ENCODE measurements at regions not wholly inside any gene's neighbourhood (a gene's known extent, or its start where the extent isn't known, plus 50 kb on each side); places are given as distances from the start of the nearest gene placed in this dataset.
A peak's percentile ranks its signal among the peaks of the same experiment; 100 is the strongest.
"Not testable (repeated sequence)": the region's sequence is repeated elsewhere in the genome, so short reads cannot be mapped to it uniquely, and the experiment has no call there.

GRCh38 chr12:31906557-31907301 is 52.5 kb upstream of the RESF1 start:
- Histone ChIP-seq H3K4me3 (ENCODE audit: low read length in 2 of 2) (peak overlapping the region in 1 of 2 donors; percentile 7), H3K27ac (ENCODE audit: low read depth in 2 of 2, low read length in 2 of 2) (no peak overlapping the region), H3K36me3 (ENCODE audit: control insufficient read depth in 2 of 2, insufficient read depth in 2 of 2, low read length in 2 of 2) (no peaks in the 10 kb centered on the region), H3K9ac (ENCODE audit: low read depth in 1 of 2, low read length in 2 of 2) (no peak overlapping the region), H3K4me1 (ENCODE audit: control insufficient read depth in 2 of 2, insufficient read depth in 2 of 2, low read length in 2 of 2) (no peaks in the 10 kb centered on the region), H3K27me3 (ENCODE audit: control insufficient read depth in 2 of 2, insufficient read depth in 2 of 2, low read length in 2 of 2) (no peaks in the 10 kb centered on the region), H3K9me3 (ENCODE audit: control insufficient read depth in 2 of 2, low read length in 2 of 2) (no peaks in the 10 kb centered on the region)

GRCh38 chr12:31903025-31903424 is 56.2 kb upstream of the RESF1 start:
- Histone ChIP-seq H3K4me3 (ENCODE audit: low read length in 2 of 2) (no peak overlapping the region), H3K27me3 (ENCODE audit: control insufficient read depth in 2 of 2, insufficient read depth in 2 of 2, low read length in 2 of 2) (no peaks in the 10 kb centered on the region), H3K9me3 (ENCODE audit: control insufficient read depth in 2 of 2, low read length in 2 of 2) (no peaks in the 10 kb centered on the region)

GRCh38 chr12:31900271-31900670 is 58.9 kb upstream of the RESF1 start:
- Histone ChIP-seq H3K27ac (ENCODE audit: low read depth in 2 of 2, low read length in 2 of 2) (no peak overlapping the region), H3K27me3 (ENCODE audit: control insufficient read depth in 2 of 2, insufficient read depth in 2 of 2, low read length in 2 of 2) (no peaks in the 10 kb centered on the region), H3K9ac (ENCODE audit: low read depth in 1 of 2, low read length in 2 of 2) (no peak overlapping the region), H3K4me1 (ENCODE audit: control insufficient read depth in 2 of 2, insufficient read depth in 2 of 2, low read length in 2 of 2) (no peaks in the 10 kb centered on the region), H3K4me3 (ENCODE audit: low read length in 2 of 2) (no peak overlapping the region), H3K36me3 (ENCODE audit: control insufficient read depth in 2 of 2, insufficient read depth in 2 of 2, low read length in 2 of 2) (no peaks in the 10 kb centered on the region), H3K9me3 (ENCODE audit: control insufficient read depth in 2 of 2, low read length in 2 of 2) (no peaks in the 10 kb centered on the region)

More at GRCh38 chr12:31903025-31903424, 56.2 kb upstream of the RESF1 start:
- Histone ChIP-seq H3K4me1 (ENCODE audit: control insufficient read depth in 2 of 2, insufficient read depth in 2 of 2, low read length in 2 of 2) (no peaks in the 10 kb centered on the region), H3K9ac (ENCODE audit: low read depth in 1 of 2, low read length in 2 of 2) (no peak overlapping the region), H3K36me3 (ENCODE audit: control insufficient read depth in 2 of 2, insufficient read depth in 2 of 2, low read length in 2 of 2) (no peaks in the 10 kb centered on the region), H3K27ac (ENCODE audit: low read depth in 2 of 2, low read length in 2 of 2) (no peak overlapping the region)

- H3K27me3 ChIP-seq (ENCODE audit: control insufficient read depth in 2 of 2, insufficient read depth in 2 of 2, low read length in 2 of 2) = no peaks in the 10 kb centered on the region
- no peaks in the 10 kb centered on the region for H3K4me1 ChIP-seq (ENCODE audit: control insufficient read depth in 2 of 2, insufficient read depth in 2 of 2, low read length in 2 of 2)
- H3K9ac ChIP-seq (ENCODE audit: low read depth in 1 of 2, low read length in 2 of 2) = no peak overlapping the region
- no peak overlapping the region for H3K27ac ChIP-seq (ENCODE audit: low read depth in 2 of 2, low read length in 2 of 2)
- H3K4me3 ChIP-seq (ENCODE audit: low read length in 2 of 2) = no peak overlapping the region
- no peaks in the 10 kb centered on the region for H3K36me3 ChIP-seq (ENCODE audit: control insufficient read depth in 2 of 2, insufficient read depth in 2 of 2, low read length in 2 of 2)
- H3K9me3 ChIP-seq (ENCODE audit: control insufficient read depth in 2 of 2, low read length in 2 of 2) = no peaks in the 10 kb centered on the region
Measured at GRCh38 chr12:31899109-31899508, 60.1 kb upstream of the RESF1 start.

- Histone ChIP-seq H3K4me1 (ENCODE audit: control insufficient read depth in 2 of 2, insufficient read depth in 2 of 2, low read length in 2 of 2) (no peaks in the 10 kb centered on the region), H3K4me3 (ENCODE audit: low read length in 2 of 2) (peak overlapping the region in 1 of 2 donors; percentile 37), H3K9ac (ENCODE audit: low read depth in 1 of 2, low read length in 2 of 2) (no peak overlapping the region), H3K36me3 (ENCODE audit: control insufficient read depth in 2 of 2, insufficient read depth in 2 of 2, low read length in 2 of 2) (no peaks in the 10 kb centered on the region), H3K9me3 (ENCODE audit: control insufficient read depth in 2 of 2, low read length in 2 of 2) (no peaks in the 10 kb centered on the region), H3K27me3 (ENCODE audit: control insufficient read depth in 2 of 2, insufficient read depth in 2 of 2, low read length in 2 of 2) (no peaks in the 10 kb centered on the region), H3K27ac (ENCODE audit: low read depth in 2 of 2, low read length in 2 of 2) (peak overlapping the region; percentile 65 to 70)
Measured at GRCh38 chr12:31897781-31898503, 61.3 kb upstream of the RESF1 start.

- not testable (repeated sequence) for H3K4me3 ChIP-seq (ENCODE audit: low read length in 2 of 2); H3K4me1 ChIP-seq (ENCODE audit: control insufficient read depth in 2 of 2, insufficient read depth in 2 of 2, low read length in 2 of 2); H3K9me3 ChIP-seq (ENCODE audit: control insufficient read depth in 2 of 2, low read length in 2 of 2); H3K9ac ChIP-seq (ENCODE audit: low read depth in 1 of 2, low read length in 2 of 2); H3K36me3 ChIP-seq (ENCODE audit: control insufficient read depth in 2 of 2, insufficient read depth in 2 of 2, low read length in 2 of 2); H3K27me3 ChIP-seq (ENCODE audit: control insufficient read depth in 2 of 2, insufficient read depth in 2 of 2, low read length in 2 of 2)
- peak overlapping the region; percentile 66 to 70 for H3K27ac ChIP-seq (ENCODE audit: low read depth in 2 of 2, low read length in 2 of 2)
Measured at GRCh38 chr12:31897092-31897491, 62.1 kb upstream of the RESF1 start.

GRCh38 chr12:31896514-31897039 is 62.6 kb upstream of the RESF1 start:
- Histone ChIP-seq H3K4me3 (ENCODE audit: low read length in 2 of 2) (no peak overlapping the region), H3K4me1 (ENCODE audit: control insufficient read depth in 2 of 2, insufficient read depth in 2 of 2, low read length in 2 of 2) (no peaks in the 10 kb centered on the region), H3K27ac (ENCODE audit: low read depth in 2 of 2, low read length in 2 of 2) (peak overlapping the region; percentile 70 to 71), H3K27me3 (ENCODE audit: control insufficient read depth in 2 of 2, insufficient read depth in 2 of 2, low read length in 2 of 2) (no peaks in the 10 kb centered on the region), H3K9ac (ENCODE audit: low read depth in 1 of 2, low read length in 2 of 2) (no peak overlapping the region), H3K9me3 (ENCODE audit: control insufficient read depth in 2 of 2, low read length in 2 of 2) (no peaks in the 10 kb centered on the region), H3K36me3 (ENCODE audit: control insufficient read depth in 2 of 2, insufficient read depth in 2 of 2, low read length in 2 of 2) (no peaks in the 10 kb centered on the region)

- no peak overlapping the region for H3K9ac ChIP-seq (ENCODE audit: low read depth in 1 of 2, low read length in 2 of 2)
- no peaks in the 10 kb centered on the region for H3K36me3 ChIP-seq (ENCODE audit: control insufficient read depth in 2 of 2, insufficient read depth in 2 of 2, low read length in 2 of 2)
- no peaks in the 10 kb centered on the region for H3K9me3 ChIP-seq (ENCODE audit: control insufficient read depth in 2 of 2, low read length in 2 of 2)
- H3K4me3 ChIP-seq (ENCODE audit: low read length in 2 of 2) = no peak overlapping the region
- H3K4me1 ChIP-seq (ENCODE audit: control insufficient read depth in 2 of 2, insufficient read depth in 2 of 2, low read length in 2 of 2) = no peaks in the 10 kb centered on the region
- no peaks in the 10 kb centered on the region for H3K27me3 ChIP-seq (ENCODE audit: control insufficient read depth in 2 of 2, insufficient read depth in 2 of 2, low read length in 2 of 2)
- peak overlapping the region; percentile 52 to 71 for H3K27ac ChIP-seq (ENCODE audit: low read depth in 2 of 2, low read length in 2 of 2)
Measured at GRCh38 chr12:31895449-31896150, 63.6 kb upstream of the RESF1 start.

- Histone ChIP-seq H3K27me3 (ENCODE audit: control insufficient read depth in 2 of 2, insufficient read depth in 2 of 2, low read length in 2 of 2) (no peaks in the 10 kb centered on the region), H3K27ac (ENCODE audit: low read depth in 2 of 2, low read length in 2 of 2) (peak overlapping the region; percentile 70 to 71), H3K4me3 (ENCODE audit: low read length in 2 of 2) (no peak overlapping the region), H3K36me3 (ENCODE audit: control insufficient read depth in 2 of 2, insufficient read depth in 2 of 2, low read length in 2 of 2) (no peaks in the 10 kb centered on the region), H3K4me1 (ENCODE audit: control insufficient read depth in 2 of 2, insufficient read depth in 2 of 2, low read length in 2 of 2) (no peaks in the 10 kb centered on the region), H3K9me3 (ENCODE audit: control insufficient read depth in 2 of 2, low read length in 2 of 2) (peaks cover 0 to 7% of the 10 kb centered on the region in 2 donors), H3K9ac (ENCODE audit: low read depth in 1 of 2, low read length in 2 of 2) (no peak overlapping the region)
Measured at GRCh38 chr12:31890295-31891285, 68.6 kb upstream of the RESF1 start.
